ENCODE measurements at regions not wholly inside any gene's neighbourhood (a gene's known extent, or its start where the extent isn't known, plus 50 kb on each side); places are given as distances from the start of the nearest gene placed in this dataset.

- no peak for DNase-seq
Measured at GRCh38 chr6:14681699-14682487, 564.0 kb upstream of the JARID2 start.

- DNase-seq: no peak
Measured at GRCh38 chr6:14682812-14683211, 563.1 kb upstream of the JARID2 start.

- DNase-seq: no peak
Measured at GRCh38 chr6:14689639-14690038, 556.2 kb upstream of the JARID2 start.

GRCh38 chr6:14690120-14691056 lies 555.5 kb upstream of the JARID2 start:
- no peak for DNase-seq

GRCh38 chr6:14692208-14692607 lies 553.7 kb upstream of the JARID2 start:
- DNase-seq: no peak

GRCh38 chr6:14693301-14694192 lies 552.3 kb upstream of the JARID2 start:
- DNase-seq: no peak

GRCh38 chr6:14694308-14694707 lies 551.6 kb upstream of the JARID2 start:
- no peak for DNase-seq

- DNase-seq: no peak
Measured at GRCh38 chr6:14695579-14695978, 550.3 kb upstream of the JARID2 start.

GRCh38 chr6:14696367-14696766 lies 549.5 kb upstream of the JARID2 start:
- DNase-seq: no peak

- no peak for DNase-seq
Measured at GRCh38 chr6:14697427-14697826, 548.4 kb upstream of the JARID2 start.

GRCh38 chr6:14699803-14700601 lies 545.9 kb upstream of the JARID2 start:
- no peak for DNase-seq

GRCh38 chr6:14701946-14702345 lies 543.9 kb upstream of the JARID2 start:
- no peak for DNase-seq

GRCh38 chr6:14702678-14703077 lies 543.2 kb upstream of the JARID2 start:
- DNase-seq: no peak

GRCh38 chr6:14703586-14703985 lies 542.3 kb upstream of the JARID2 start:
- no peak for DNase-seq

GRCh38 chr6:14704383-14705271 lies 541.2 kb upstream of the JARID2 start:
- DNase-seq: no peak

GRCh38 chr6:14705841-14706377 lies 540.0 kb upstream of the JARID2 start:
- DNase-seq: no peak

GRCh38 chr6:14706378-14706929 lies 539.4 kb upstream of the JARID2 start:
- no peak for DNase-seq

- DNase-seq: no peak
Measured at GRCh38 chr6:14707276-14707675, 538.6 kb upstream of the JARID2 start.

GRCh38 chr6:14707971-14708465 lies 537.9 kb upstream of the JARID2 start:
- DNase-seq: no peak

- DNase-seq: no peak
Measured at GRCh38 chr6:14709066-14709670, 536.7 kb upstream of the JARID2 start.

All from NCI-H2171 treated with DMSO at 0.1 percent for 48 hours (cell line).